HEK293T (cell line): ENCODE measurements at regions not wholly inside any gene's neighbourhood (a gene's known extent, or its start where the extent isn't known, plus 50 kb on each side); places are given as distances from the start of the nearest gene placed in this dataset.

Source experiments
- CTCF ChIA-PET: fragments of 350-600 bp; formaldehyde crosslinking; extraction: SDS; loops from one replicate; lab custom pipeline; 2021; ENCODE audit warnings: antibody characterized with exemption, inconsistent platforms; lab: Yijun Ruan, JAX
- POLR2A ChIA-PET: fragments of 350-600 bp; formaldehyde crosslinking; extraction: SDS; loops from one replicate; lab custom pipeline; 2020; ENCODE audit warnings: antibody characterized with exemption, inconsistent platforms; lab: Yijun Ruan, JAX
- DNase-seq: peaks from one replicate; pipeline ENCODE4 v3.0.0; 2012; ENCODE audit warnings: mixed read lengths; ENCODE audit errors: extremely low spot score
- ARNT ChIP-seq: fragments of 450-650 bp; IDR thresholded peaks from 2 replicates; pipeline ENCODE4 v1.6.1; 2017; ENCODE audit warnings: mild to moderate bottlenecking
- BHLHE40 ChIP-seq: fragments of 450-650 bp; IDR thresholded peaks from 2 replicates; pipeline ENCODE4 v1.6.1; 2016; ENCODE audit warnings: mild to moderate bottlenecking, moderate library complexity, borderline replicate concordance
- CTBP1 ChIP-seq: fragments of 450-650 bp; IDR thresholded peaks from 2 replicates; pipeline ENCODE4 v1.6.1; 2016; ENCODE audit warnings: borderline replicate concordance
- ELF4 ChIP-seq: fragments of 450-650 bp; IDR thresholded peaks from 2 replicates; pipeline ENCODE4 v1.6.1; 2017; ENCODE audit warnings: antibody characterized with exemption
- FOXA1 ChIP-seq: fragments of 450-650 bp; IDR thresholded peaks from 2 replicates; pipeline ENCODE4 v1.6.1; 2016; ENCODE audit warnings: mild to moderate bottlenecking
- FOXK2 ChIP-seq: fragments of 450-650 bp; IDR thresholded peaks from 2 replicates; pipeline ENCODE4 v1.6.1; 2016; ENCODE audit warnings: mild to moderate bottlenecking
- FOXM1 ChIP-seq: fragments of 450-650 bp; IDR thresholded peaks from 2 replicates; pipeline ENCODE4 v1.6.1; 2017; ENCODE audit warnings: mild to moderate bottlenecking, borderline replicate concordance
- HDGF ChIP-seq: fragments of 450-650 bp; IDR thresholded peaks from 2 replicates; pipeline ENCODE4 v1.6.1; 2017; ENCODE audit warnings: antibody characterized with exemption, borderline replicate concordance
- L3MBTL2 ChIP-seq: fragments of 450-650 bp; conservative IDR thresholded peaks from 2 replicates; pipeline ENCODE4 v1.6.1; 2016; ENCODE audit warnings: mild to moderate bottlenecking
- LEF1 ChIP-seq: fragments of 450-650 bp; IDR thresholded peaks from 2 replicates; pipeline ENCODE4 v1.6.1; 2017; ENCODE audit warnings: mild to moderate bottlenecking, borderline replicate concordance
- NFRKB ChIP-seq: fragments of 450-650 bp; IDR thresholded peaks from 2 replicates; pipeline ENCODE4 v1.6.1; 2016; ENCODE audit warnings: mild to moderate bottlenecking, moderate library complexity
- PKNOX1 ChIP-seq: fragments of 450-650 bp; IDR thresholded peaks from 2 replicates; pipeline ENCODE4 v1.6.1; 2016
- SP1 ChIP-seq: fragments of 450-650 bp; IDR thresholded peaks from 2 replicates; pipeline ENCODE4 v1.6.1; 2017
- SUZ12 ChIP-seq: fragments of 450-650 bp; IDR thresholded peaks from 2 replicates; pipeline ENCODE4 v1.6.1; 2016; ENCODE audit warnings: mild to moderate bottlenecking
- TARDBP ChIP-seq: fragments of 450-650 bp; IDR thresholded peaks from 2 replicates; pipeline ENCODE4 v1.6.1; 2016
- ZNF384 ChIP-seq: fragments of 450-650 bp; IDR thresholded peaks from 2 replicates; pipeline ENCODE4 v1.6.1; 2016

- CTCF ChIA-PET = no interaction called here
- DNase-seq = no peak
Measured at GRCh38 chr18:61076986-61077385, 256.2 kb upstream of the CDH20 start.

GRCh38 chr18:61079714-61080113 is 253.5 kb upstream of the CDH20 start:
- POLR2A ChIA-PET = no interaction called here
- no peak for TF ChIP-seq L3MBTL2
- TF ChIP-seq LEF1 = no peak
- no peak for TF ChIP-seq TARDBP
- CTCF ChIA-PET = no interaction called here
- DNase-seq = no peak

More at GRCh38 chr18:61076986-61077385, 256.2 kb upstream of the CDH20 start:
- no peak for TF ChIP-seq NFRKB
- no peak for TF ChIP-seq ZNF384
- TF ChIP-seq CTBP1 = no peak
- POLR2A ChIA-PET = no interaction called here

GRCh38 chr18:61080954-61081528 is 252.2 kb upstream of the CDH20 start:
- no peak for DNase-seq
- POLR2A ChIA-PET = no interaction called here
- CTCF ChIA-PET = no interaction called here
- TF ChIP-seq TARDBP = no peak
- no peak for TF ChIP-seq FOXM1
- no peak for TF ChIP-seq BHLHE40
- TF ChIP-seq ZNF384 = no peak
- TF ChIP-seq SP1 = no peak
- TF ChIP-seq NFRKB = no peak
- no peak for TF ChIP-seq LEF1
- no peak for TF ChIP-seq FOXK2
- TF ChIP-seq CTBP1 = no peak
- TF ChIP-seq L3MBTL2 = no peak
- no peak for TF ChIP-seq HDGF
- TF ChIP-seq FOXA1 = no peak

- no peak for DNase-seq
- TF ChIP-seq SUZ12 (no peak), ARNT (no peak), FOXM1 (no peak), NFRKB (no peak), SP1 (no peak), ZNF384 (no peak), PKNOX1 (no peak), L3MBTL2 (no peak), ELF4 (no peak), LEF1 (no peak), FOXK2 (no peak), CTBP1 (no peak), TARDBP (no peak)
- ChIA-PET POLR2A (no interaction called here), CTCF (no interaction called here)
Measured at GRCh38 chr18:61082976-61083630, 250.1 kb upstream of the CDH20 start.

- no peak for DNase-seq
- TF ChIP-seq CTBP1 (no peak), HDGF (no peak), SUZ12 (no peak), NFRKB (no peak), FOXM1 (no peak), ZNF384 (no peak), L3MBTL2 (no peak), ARNT (no peak), LEF1 (no peak), FOXK2 (no peak), FOXA1 (no peak), PKNOX1 (no peak), SP1 (no peak)
- ChIA-PET CTCF (no interaction called here), POLR2A (no interaction called here)
Measured at GRCh38 chr18:61085036-61085435, 248.2 kb upstream of the CDH20 start.

GRCh38 chr18:61085761-61086160 is 247.5 kb upstream of the CDH20 start:
- ChIA-PET POLR2A (no interaction called here), CTCF (interaction anchor here (0.5 kb wide), 1 partner anchor 106 kb away, joined by 5 read pairs; no protein-coding TSS in a partner anchor)
- no peak for TF ChIP-seq PKNOX1
- DNase-seq = no peak

- CTCF ChIA-PET = no interaction called here
- TF ChIP-seq PKNOX1 (no peak), SUZ12 (no peak), ZNF384 (no peak), LEF1 (no peak), ARNT (no peak), L3MBTL2 (no peak), HDGF (no peak), NFRKB (no peak), SP1 (no peak), BHLHE40 (no peak), ELF4 (no peak), TARDBP (no peak), FOXK2 (no peak), FOXM1 (no peak), CTBP1 (no peak), FOXA1 (no peak)
- no peak for DNase-seq
- POLR2A ChIA-PET = no interaction called here
Measured at GRCh38 chr18:61086657-61087056, 246.6 kb upstream of the CDH20 start.
